Testis (tissue), 2 donors: ENCODE measurements at regions not wholly inside any gene's neighbourhood (a gene's known extent, or its start where the extent isn't known, plus 50 kb on each side); places are given as distances from the start of the nearest gene placed in this dataset.

Experiments
- DNase-seq: peaks from one replicate; pipeline ENCODE4 v3.0.0-alpha.2; 2019
- H3K27ac ChIP-seq, 2 donors: fragments of 200-600 bp; sonication (generic); one replicate each; pipeline ENCODE4 v1.5.1; 2019
- H3K27me3 ChIP-seq: fragments of 200-600 bp; sonication (generic); one replicate; pipeline ENCODE4 v1.5.1; 2019
- H3K36me3 ChIP-seq: fragments of 200-600 bp; sonication (generic); one replicate; pipeline ENCODE4 v1.5.1; 2017; ENCODE audit warnings: low read depth; ENCODE audit errors: missing control alignments
- H3K4me1 ChIP-seq: fragments of 200-600 bp; sonication (generic); one replicate; pipeline ENCODE4 v1.5.1; 2019
- H3K4me3 ChIP-seq, 2 donors: fragments of 200-600 bp; sonication (generic); one replicate each; pipeline ENCODE4 v1.5.1; 2017 to 2019
- H3K9me3 ChIP-seq: fragments of 200-600 bp; sonication (generic); one replicate; pipeline ENCODE4 v1.5.1; 2017
- CTCF ChIP-seq, 3 experiments: fragments of 450-650 bp in 2 of 3; fragments of 200-600 bp in 1 of 3; sonication (generic) in 1 of 3; IDR thresholded peaks; one replicate each; pipeline ENCODE4 v1.5.1; 2016 to 2019; ENCODE audit warnings: antibody characterized with exemption in 3 of 3, mild to moderate bottlenecking in 2 of 3, moderate library complexity in 1 of 3
- POLR2A ChIP-seq: fragments of 450-650 bp; IDR thresholded peaks from one replicate; pipeline ENCODE4 v1.6.1; 2017; ENCODE audit warnings: antibody characterized with exemption, mild to moderate bottlenecking, moderate library complexity
- WGBS, 2 donors: methylation state at CpG; one replicate each; pipeline ENCODE4 v1.1.5; 2018; 5-methylcytosine and 5-hydroxymethylcytosine counted together
- intact Hi-C: fragments of 100-400 bp; cut with DNase I; formaldehyde crosslinking; loops from one replicate; pipeline ENCODE4 v1.15.1; 2023; ENCODE audit warnings: low total_unique reads

DNA sequence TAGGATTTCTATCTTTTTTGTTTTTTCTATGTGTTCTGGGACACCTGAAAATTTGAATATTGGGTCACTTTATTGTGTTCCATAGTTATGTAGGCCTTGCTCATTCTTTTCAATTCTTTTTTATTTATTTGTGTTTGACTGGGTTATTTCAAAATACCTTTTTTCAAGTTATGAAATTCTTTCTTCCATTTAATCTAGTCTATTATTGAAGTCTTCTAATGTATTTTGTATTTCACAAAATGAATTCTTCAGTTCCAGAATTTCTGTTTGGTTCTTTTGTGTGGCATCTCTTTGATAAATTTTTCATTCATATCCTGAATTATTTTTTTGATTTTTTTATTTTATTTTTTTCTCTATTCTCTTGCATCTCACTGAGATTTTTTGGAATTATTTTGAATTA lies 628.8 kb downstream of the NR2F1-AS1 start:
- Histone ChIP-seq H3K4me3 (no peak overlapping the region), H3K36me3 (no peaks in the 10 kb centered on the region), H3K27me3 (no peaks in the 10 kb centered on the region), H3K9me3 (no peaks in the 10 kb centered on the region), H3K4me1 (no peaks in the 10 kb centered on the region), H3K27ac (no peak overlapping the region)
- no peak for DNase-seq
- TF ChIP-seq POLR2A (no peak), CTCF (IDR thresholded peaks at IDR 0.05) (no peak)
- intact Hi-C loops = no loop called here

DNA sequence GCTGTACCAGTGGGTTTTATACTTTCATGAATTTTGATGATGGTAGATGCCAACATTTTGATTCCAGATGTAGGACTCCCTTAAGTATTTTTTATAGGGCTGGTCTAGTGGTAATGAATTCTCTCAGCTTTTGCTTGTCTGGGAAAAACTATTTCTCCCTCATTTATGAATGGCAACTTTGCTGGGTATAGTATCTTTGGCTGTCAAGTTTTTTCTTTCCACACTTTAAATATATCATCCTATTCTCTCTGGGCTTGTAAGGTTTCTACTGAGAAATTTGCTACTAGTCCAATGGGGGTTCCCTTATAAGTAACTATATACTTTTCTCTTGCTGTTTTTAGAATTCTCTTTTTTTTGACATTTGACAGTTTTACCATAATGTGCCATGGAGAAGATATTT lies 629.3 kb downstream of the NR2F1-AS1 start:
- Histone ChIP-seq H3K27ac (no peak overlapping the region), H3K4me1 (no peaks in the 10 kb centered on the region), H3K4me3 (no peak overlapping the region), H3K27me3 (no peaks in the 10 kb centered on the region), H3K36me3 (no peaks in the 10 kb centered on the region), H3K9me3 (no peaks in the 10 kb centered on the region)
- no peak for DNase-seq
- no peak for TF ChIP-seq POLR2A
- no peak for TF ChIP-seq CTCF (IDR thresholded peaks at IDR 0.05)
- intact Hi-C loops = no loop called here

- no peaks in the 10 kb centered on the region for H3K4me1 ChIP-seq
- TF ChIP-seq POLR2A (no peak), CTCF (IDR thresholded peaks at IDR 0.05) (no peak)
- no peak overlapping the region for H3K27ac ChIP-seq
- DNase-seq = no peak
- intact Hi-C loops = no loop called here
- 91% methylated on average over 8 of the region's 8 CpGs for WGBS, 2 donors
- no peaks in the 10 kb centered on the region for H3K27me3 ChIP-seq
- H3K36me3 ChIP-seq = no peaks in the 10 kb centered on the region
- no peak overlapping the region for H3K4me3 ChIP-seq
- H3K9me3 ChIP-seq = no peaks in the 10 kb centered on the region
These were observed 634.5 kb downstream of the NR2F1-AS1 start for GRCh38 chr5:92946546-92946945.

GRCh38 chr5:92945605-92946097 lies 635.4 kb downstream of the NR2F1-AS1 start:
- no peak overlapping the region for H3K27ac ChIP-seq
- intact Hi-C loops = no loop called here
- TF ChIP-seq POLR2A (no peak), CTCF (IDR thresholded peaks at IDR 0.05) (no peak)

GRCh38 chr5:92944903-92945604 lies 636.0 kb downstream of the NR2F1-AS1 start:
- no peak overlapping the region for H3K27ac ChIP-seq
- H3K4me1 ChIP-seq = no peaks in the 10 kb centered on the region
- H3K9me3 ChIP-seq = no peaks in the 10 kb centered on the region
- H3K27me3 ChIP-seq = no peaks in the 10 kb centered on the region
- TF ChIP-seq CTCF (IDR thresholded peaks at IDR 0.05) = no peak
- no peak for TF ChIP-seq POLR2A
- no peak for DNase-seq
- H3K36me3 ChIP-seq = no peaks in the 10 kb centered on the region
- intact Hi-C loops = no loop called here
- WGBS, 2 donors = 30 to 55% methylated on average over 3 of the region's 3 CpGs
- no peak overlapping the region for H3K4me3 ChIP-seq

More at GRCh38 chr5:92945605-92946097, 635.4 kb downstream of the NR2F1-AS1 start:
- Histone ChIP-seq H3K27me3 (no peaks in the 10 kb centered on the region), H3K36me3 (no peaks in the 10 kb centered on the region), H3K4me1 (no peaks in the 10 kb centered on the region), H3K4me3 (no peak overlapping the region), H3K9me3 (no peaks in the 10 kb centered on the region)
- no peak for DNase-seq
